Muscle of arm (tissue), 1 donor: ENCODE measurements at regions not wholly inside any gene's neighbourhood (a gene's known extent, or its start where the extent isn't known, plus 50 kb on each side); places are given as distances from the start of the nearest gene placed in this dataset.

ENCODE experiments used
- DNase-seq: peaks from one replicate; pipeline ENCODE4 v3.0.0-alpha.2; 2013

DNA sequence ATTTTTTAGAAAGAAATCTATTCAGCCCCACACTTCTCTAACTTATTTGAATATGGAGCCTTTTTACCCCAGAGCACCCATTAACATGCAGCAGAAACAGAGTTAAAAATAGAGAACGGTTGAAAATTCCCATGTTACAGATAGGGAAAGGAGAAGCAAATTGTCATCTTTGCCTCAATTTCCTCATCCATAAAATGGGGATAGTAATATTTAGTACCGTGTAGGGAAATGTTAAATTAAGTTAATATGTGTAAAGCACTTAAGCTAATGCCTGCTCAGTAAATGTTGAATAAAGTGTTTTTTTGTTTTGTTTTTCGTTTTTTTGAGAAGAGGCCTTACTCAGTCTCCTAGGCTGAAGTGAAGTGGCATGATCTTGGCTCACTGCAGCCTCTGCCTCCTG, 50.3 kb downstream of the NAV1 start:
- no peak for DNase-seq

- DNase-seq, result no peak
These were observed 51.5 kb downstream of the NAV1 start for GRCh38 chr1:201590474-201590873.

DNA sequence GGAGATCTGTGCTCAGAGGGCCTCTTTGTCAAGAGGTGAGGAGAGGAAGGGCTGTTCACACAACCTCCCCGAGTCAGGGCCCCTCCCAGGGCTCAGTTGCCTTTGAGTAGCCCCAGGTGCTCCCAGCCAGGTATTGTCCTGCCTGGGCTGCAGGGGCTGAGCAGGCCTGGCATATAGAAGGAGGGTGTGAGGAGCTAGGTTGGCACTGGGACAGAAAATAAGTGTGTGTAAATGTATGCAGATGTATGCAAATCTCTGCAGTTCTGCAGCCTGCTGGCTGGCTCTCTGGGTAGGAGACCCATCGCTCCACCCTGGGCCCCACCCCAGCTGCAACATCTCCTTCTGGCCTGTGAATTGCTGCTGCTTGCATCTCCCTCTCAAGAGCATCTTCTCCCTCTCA, 52.4 kb downstream of the NAV1 start:
- no peak for DNase-seq

DNA sequence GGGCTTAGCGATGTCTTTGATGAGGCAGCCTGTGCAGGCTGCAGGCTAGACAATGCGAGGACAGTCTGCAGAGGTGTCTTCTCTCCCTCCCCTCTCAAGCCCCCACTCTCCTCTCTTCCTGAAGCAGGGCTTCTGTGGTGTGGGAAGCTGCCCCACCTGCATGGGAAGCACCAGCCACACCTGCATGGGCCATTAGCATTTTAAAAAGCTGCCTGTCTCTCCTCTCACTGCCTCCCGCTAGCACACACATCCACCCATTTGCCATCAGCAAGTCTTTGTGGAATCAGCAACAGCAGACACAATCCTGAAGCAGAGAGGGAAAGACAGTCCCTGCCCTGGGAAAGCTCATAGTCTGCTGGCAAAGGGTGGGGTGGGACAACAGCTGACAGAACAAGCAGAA, 53.1 kb downstream of the NAV1 start:
- DNase-seq, result no peak

GRCh38 chr1:201593200-201593921, 54.4 kb downstream of the NAV1 start:
- peak; percentile 32 for DNase-seq

DNA sequence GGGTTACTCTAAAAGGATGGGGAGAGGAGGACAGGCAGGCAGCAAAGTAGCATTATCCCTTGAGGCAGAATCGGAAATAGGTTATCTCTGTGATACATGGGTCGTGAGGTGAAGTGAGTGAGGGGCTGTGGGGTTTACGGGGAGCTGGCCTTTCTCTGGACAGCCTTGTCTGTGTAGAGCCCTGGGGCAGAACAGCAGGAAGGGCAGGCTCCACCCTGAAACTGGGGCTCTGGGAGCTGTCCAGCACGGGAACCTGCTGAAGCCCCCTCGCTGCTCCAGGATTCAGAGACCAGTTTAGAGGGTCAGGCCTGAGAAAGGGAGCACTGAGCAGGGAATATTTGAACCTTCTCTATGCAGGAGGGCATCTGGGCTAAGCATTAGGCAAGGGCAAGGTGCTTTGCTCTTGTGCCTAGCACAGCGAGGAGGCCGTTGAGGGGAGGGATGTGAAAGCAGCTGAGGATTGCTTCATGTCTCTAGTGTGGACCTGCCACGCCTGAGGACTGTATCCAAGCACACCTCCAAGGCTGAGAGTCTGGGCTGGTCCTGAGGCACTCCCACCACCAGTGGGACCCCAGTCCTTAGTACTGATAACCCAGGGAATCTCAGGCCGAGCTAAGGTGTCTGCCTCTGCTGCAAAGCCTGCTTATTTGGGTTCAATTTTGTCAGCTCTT, 55.8 kb downstream of the NAV1 start:
- DNase-seq, result no peak

DNA sequence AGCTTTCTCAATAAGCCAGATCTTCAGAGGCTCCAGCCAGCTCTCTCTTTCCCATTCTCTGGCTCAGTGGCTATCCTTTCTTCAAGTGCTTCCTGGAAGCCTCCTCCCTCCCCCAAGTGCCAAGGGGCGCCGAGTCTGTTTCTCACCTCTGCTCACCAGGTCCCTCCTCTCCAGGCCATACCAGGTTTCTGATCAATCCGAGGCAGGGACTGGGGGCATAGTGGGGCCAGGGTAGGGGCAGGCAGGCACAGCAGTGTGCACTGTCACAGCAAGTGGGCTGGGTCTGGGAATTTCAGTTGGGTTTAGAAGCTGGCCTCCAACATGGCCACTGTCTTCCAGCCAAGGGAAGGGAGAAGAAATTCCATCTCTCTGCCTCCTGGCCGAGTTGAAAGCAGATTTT, 56.5 kb downstream of the NAV1 start:
- DNase-seq, result no peak

DNA sequence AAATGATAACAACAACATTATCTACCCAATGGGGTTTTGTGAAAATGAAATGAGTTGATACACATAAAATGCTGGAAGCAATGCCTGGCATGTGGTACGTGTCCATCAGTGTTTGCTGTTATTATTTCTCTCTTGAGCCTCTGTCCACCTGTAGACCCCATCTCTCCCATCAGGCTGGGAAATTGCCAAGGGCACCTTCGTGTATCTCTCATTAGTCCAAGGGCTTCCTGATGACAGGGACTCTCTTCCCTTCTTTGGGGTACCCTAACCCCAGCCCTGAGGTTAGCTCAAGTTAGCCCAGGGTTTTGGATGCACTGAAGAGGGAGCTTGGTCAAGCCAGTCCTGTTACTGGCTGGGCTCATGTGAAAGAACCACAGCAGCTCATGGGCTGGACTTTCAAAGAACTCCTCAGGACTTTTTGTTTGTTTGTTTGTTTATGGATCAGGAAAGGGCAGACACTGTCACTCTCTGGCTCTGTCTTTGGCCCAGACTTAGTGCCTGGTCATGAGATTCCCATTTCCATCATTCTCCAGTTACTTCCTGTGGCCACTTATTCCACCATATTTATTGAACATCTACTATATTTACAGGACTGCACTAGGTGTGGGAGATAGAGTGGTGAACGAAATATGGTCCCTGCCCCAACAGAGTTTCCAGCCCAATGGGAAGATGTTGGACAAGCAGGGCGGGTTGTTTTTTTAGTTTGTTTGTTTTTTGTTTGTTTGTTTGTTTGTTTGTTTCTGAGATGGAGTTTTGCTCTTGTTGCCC, 57.4 kb downstream of the NAV1 start:
- DNase-seq, result no peak

DNA sequence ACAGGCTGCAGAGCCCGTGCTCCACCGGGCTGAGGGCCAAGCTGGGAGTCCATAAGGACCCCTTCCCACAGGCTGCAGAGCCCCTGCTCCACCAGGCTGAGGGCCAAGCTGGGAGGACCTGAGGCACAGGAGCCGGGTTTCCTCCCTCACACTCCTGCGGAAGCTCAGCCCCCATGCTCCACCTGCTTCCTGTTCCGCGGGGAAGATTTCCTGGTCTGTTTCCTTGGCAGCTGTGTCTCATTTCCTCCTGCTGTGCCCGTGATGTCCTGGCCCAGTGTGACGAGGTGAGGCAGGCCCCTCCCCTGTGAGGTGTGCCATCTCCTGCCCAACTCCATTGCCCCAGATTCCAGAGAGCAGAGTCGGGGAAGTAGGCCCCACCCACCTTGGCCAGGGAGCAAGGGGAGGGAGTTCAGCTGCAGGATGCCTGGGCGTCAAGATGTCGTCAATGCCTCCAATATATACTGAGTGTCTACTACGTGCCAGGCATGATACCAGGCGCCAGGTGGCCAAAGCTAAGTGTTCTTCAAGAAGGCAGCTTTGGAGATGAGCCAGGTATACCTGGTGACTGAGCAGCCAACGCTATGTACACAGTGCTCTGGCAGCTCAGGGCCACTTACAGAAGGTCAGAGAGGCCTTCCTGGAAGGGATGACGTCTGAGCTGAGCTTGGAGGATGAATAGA, 58.8 kb downstream of the NAV1 start:
- DNase-seq, result no peak

DNA sequence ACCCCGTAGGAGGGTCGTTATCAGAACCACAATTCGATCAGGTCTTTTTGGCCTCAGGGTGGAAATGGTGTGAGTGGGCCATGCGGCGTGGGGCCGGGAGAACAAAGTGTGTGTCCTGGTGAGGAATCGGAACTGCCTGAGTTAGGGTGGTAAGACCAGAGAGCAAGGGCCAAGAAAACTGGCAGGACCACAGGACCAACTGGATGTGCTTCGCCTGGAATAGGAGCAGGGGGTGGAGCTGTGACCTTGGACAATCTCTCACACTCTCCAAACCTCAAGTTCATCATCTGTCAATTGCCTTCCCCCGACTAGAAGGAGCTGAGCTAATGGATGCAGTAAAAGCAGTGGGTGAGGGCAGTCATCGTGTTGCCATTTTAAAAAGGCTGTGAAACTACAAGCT, 59.5 kb downstream of the NAV1 start:
- DNase-seq, result no peak

DNA sequence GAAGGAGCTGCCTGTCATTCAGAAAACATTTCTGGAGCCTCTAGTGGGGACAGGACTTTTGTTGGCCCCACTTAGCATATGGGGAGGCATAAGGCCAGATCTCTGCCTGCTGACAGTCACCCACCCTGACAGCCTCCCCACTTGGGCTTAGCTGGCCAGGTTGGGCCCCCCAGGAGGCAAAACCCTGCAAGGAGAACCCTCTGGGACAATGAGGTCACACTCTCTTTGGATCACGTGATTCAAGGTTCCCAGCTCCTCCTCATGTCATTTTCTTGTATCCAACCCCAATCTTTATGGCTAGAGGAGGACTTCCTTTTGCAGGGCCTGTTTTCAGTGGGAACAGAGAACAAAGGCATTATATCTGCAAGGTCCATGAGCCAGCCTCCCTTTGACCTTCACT, 60.0 kb downstream of the NAV1 start:
- DNase-seq, result no peak

DNA sequence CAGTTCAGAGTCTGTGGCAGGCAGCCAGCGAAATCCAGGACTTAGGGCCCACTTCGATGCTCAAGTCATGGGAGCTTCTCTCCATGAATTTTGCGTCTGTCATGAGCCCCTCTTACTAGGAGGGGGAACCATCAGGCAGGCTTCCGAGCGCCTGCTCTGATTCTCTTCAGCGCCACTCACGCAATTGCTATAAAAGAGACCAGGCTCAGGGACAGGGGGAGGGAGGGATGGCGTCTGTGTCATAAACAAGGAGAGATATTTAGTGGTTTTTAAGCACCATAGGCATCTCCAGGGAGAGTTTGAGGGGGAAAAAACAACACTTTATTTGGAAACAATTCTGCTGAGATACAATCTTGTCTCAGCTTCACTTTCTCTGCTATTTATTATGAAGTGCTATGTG, 60.6 kb downstream of the NAV1 start:
- no peak for DNase-seq

DNA sequence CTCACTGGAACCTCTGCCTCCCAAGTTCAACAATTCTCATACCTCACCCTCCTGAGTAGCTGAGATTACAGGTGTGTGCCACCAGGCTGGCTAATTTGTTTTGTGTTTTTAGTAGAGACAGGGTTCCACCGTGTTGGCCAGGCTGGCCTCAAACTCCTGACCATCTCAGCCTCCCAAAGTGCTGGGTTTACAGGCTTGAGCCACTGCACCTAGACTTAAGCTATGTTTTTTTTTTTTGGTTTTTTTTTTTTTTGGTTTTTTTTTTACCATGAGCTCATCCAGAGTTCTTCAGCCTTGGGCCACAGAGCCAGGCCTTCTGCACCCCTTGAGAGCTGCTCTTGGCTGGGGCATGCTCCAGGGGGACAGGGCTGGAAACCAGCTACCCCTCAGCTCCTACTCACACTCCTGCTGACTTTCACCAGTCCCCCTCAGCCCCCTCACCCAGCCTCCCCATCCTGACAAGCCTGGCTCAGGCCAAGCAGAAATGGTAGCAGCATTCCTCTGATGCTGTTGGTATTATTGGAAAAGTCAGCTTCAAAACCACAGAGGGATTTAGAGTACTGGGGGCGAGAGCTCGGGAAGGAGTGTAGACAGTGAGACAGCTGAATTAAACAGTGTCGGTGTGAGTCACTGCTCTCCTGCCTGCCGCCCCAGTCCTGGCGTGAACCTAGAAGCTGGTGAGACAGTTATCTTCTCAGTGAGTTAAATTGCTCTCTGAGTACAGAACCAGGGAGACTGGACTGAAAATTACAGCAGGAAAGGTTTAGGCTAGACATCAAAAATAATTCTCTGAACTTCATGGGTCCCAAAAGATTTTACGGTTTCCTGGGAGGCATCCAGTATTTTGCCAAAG, 63.7 kb downstream of the NAV1 start:
- DNase-seq, result no peak

- DNase-seq, result no peak
These were observed 64.8 kb downstream of the NAV1 start for GRCh38 chr1:201603613-201604232.

DNA sequence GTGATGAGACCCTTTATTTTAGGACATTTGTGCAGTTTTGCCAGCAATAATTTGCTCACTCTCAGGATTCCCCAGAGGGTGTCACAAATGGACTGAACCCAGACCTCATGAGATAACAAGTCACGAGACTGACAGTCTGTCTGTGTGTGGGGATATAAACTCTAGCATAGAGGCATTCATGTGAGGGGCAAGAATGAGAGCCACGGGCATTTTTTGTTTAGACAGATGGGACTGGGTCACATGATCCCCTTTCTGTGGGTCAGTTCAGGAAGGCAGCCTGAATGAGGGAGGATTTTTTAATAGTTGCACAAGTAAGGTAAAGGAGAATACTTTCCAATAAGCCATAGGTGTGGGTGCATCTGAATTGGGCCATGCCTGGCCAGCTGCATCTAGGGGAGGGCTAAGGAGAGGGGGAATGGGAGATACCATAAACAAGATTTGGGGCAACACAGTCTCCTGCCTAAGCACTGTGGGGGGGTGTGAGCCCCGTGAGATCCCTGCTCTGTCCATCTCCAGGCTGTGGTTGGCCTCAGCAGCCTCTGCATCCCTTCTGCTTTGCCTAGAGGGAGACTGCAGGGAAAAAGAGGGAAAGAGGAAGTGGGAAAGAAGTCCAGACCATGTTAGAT, 66.6 kb downstream of the NAV1 start:
- DNase-seq, result no peak

DNA sequence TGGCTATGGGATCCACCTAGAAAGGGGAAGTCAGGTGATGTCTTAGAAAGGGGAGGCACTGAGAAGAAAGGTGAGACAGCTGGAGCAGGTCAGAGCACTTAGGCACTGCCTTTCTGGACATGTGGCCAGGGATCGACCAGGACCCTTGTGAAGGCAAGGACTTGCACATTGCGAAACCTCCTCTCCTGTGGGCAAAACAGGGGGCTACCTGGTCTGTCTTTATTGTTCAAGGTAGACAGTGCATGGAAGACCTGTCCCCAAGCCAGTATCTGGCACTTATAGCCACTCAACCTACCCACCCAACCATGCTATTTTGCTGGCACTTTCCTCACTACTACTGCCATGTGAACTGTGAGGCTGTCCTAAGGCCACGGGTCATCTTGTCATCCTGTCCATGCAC, 67.2 kb downstream of the NAV1 start:
- no peak for DNase-seq

- DNase-seq, result no peak
These were observed 67.7 kb downstream of the NAV1 start for GRCh38 chr1:201606623-201607022.

DNA sequence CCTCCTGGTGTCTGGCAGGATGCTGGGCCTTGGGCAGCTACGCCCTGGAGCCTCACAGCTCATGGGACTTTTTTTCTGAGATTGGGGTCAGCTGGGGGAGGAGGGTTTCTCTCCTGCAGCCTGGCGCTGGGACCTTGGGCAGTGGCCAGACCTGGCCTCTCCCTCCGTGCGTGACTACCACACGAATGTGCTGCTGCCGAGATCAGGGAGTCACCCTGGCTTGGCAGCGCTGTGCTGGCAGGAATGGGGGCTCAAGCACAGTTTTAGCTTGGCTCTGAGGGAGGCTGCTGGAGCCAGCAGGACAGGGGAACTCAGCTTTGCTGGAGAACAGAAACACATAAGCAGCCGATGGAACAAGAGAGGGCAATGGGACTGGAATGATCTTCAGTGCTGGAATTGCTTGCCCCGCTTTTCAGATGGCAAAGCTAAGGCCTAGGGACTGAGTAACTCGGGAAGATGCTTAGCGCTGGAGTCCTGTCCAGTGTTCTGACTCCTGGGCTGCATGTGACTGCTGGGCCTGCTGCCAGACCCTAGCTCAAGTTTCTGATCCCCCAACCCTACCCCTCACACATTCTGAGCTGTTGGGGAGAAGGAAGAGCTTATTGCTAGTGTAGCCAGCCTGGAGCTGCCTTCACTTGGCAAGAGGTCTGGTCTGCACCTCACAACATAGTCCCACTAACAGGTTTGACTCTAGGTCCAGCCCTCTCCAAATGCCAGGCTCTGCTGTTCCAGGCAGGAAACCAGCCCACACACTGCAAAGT, 69.9 kb downstream of the NAV1 start:
- DNase-seq, result no peak

DNA sequence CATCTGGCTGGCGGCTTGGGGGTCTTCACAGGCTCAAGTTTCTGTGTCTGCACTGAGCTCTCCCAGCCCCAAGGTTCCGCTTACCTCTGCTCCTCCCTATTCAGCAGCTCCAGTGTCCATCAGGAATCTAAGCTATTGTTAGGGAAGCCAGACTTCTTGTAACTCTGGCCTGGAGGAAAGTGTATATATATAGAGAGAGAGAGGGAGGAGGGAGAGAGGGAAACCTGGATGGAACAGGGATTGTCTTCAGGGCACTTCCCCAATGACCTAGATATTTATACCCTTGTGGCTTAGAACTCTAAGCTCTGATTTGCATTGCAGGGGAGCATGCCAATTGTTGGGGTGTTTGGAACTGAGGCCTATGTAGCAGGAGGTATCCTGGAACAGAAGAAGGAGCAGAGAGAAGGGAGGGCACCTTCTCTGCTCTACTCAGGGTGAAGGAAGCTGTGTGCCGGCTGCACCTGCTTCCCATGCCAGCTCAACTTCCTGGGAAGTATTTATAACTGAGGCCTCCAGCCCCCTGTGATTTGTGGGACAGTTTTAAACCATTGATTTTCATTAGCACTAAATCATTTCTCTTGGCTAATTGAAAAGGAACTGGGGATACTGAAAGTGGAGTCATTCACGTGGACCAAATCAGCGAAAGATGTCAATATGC, 70.9 kb downstream of the NAV1 start:
- no peak for DNase-seq
